Ovary (tissue), 3 donors: ENCODE measurements at regions not wholly inside any gene's neighbourhood (a gene's known extent, or its start where the extent isn't known, plus 50 kb on each side); places are given as distances from the start of the nearest gene placed in this dataset.

Source experiments
- CTCF ChIP-seq, 3 donors: fragments of 450-650 bp in 2 of 3; fragments of 200-600 bp in 1 of 3; IDR thresholded peaks; one replicate each; pipeline versions ENCODE4 v1.5.1 to v1.8.0; 2016 to 2022; ENCODE audit warnings: antibody characterized with exemption in 3 of 3, mild to moderate bottlenecking in 1 of 3
- POLR2A ChIP-seq: fragments of 450-650 bp; IDR thresholded peaks from one replicate; pipeline ENCODE4 v1.6.1; 2017; ENCODE audit warnings: antibody characterized with exemption, mild to moderate bottlenecking, moderate library complexity
- donor health status: DM: no; HTN: no; CAD: no.

- TF ChIP-seq CTCF (IDR thresholded peaks at IDR 0.05) (no peak), POLR2A (no peak)
Observed at GRCh38 chrX:16308773-16309172, 141.5 kb downstream of the MAGEB17 start.
